Lung (tissue), 11 donors: ENCODE measurements at regions not wholly inside any gene's neighbourhood (a gene's known extent, or its start where the extent isn't known, plus 50 kb on each side); places are given as distances from the start of the nearest gene placed in this dataset.

Experiments used
- ATAC-seq: fragments of 200-7000 bp; cut with Tn5 transposase; one replicate; pipeline ENCODE4 v1.9.1; 2020; ENCODE audit warnings: moderate number of reproducible peaks; ENCODE audit not compliant: insufficient read depth, low FRiP score
- DNase-seq, 3 donors: peaks; one replicate each; pipeline ENCODE4 v3.0.0-alpha.2; 2013 to 2017
- H3K27ac ChIP-seq, 2 donors: one replicate each; pipeline ENCODE4 v1.5.1; 2013; ENCODE audit warnings: mild to moderate bottlenecking in 2 of 2, moderate library complexity in 2 of 2, control low read depth in 1 of 2, inconsistent platforms in 1 of 2, low read depth in 1 of 2, low read length in 1 of 2
- H3K27me3 ChIP-seq, 3 donors: one replicate each; pipeline ENCODE4 v1.5.1; 2013; ENCODE audit warnings: low read length in 2 of 3; ENCODE audit not compliant: control insufficient read depth in 3 of 3, insufficient read depth in 3 of 3
- H3K36me3 ChIP-seq, 4 donors: one replicate each; pipeline ENCODE4 v1.5.1; 2013; ENCODE audit warnings: low read length in 4 of 4, mild to moderate bottlenecking in 1 of 4, moderate library complexity in 1 of 4; ENCODE audit not compliant: control insufficient read depth in 4 of 4, insufficient read depth in 4 of 4
- H3K4me1 ChIP-seq, 5 donors: one replicate each; pipeline ENCODE4 v1.5.1; 2013; ENCODE audit warnings: low read length in 5 of 5, mild to moderate bottlenecking in 2 of 5, moderate library complexity in 1 of 5; ENCODE audit not compliant: control insufficient read depth in 5 of 5, insufficient read depth in 5 of 5
- H3K4me3 ChIP-seq: one replicate; pipeline ENCODE4 v1.5.1; 2013; ENCODE audit warnings: mild to moderate bottlenecking, control low read depth, moderate library complexity
- H3K9ac ChIP-seq, 2 donors: one replicate each; pipeline ENCODE4 v1.5.1; 2013; ENCODE audit warnings: low read length in 2 of 2, control low read depth in 1 of 2; ENCODE audit not compliant: insufficient read depth in 1 of 2
- H3K9me3 ChIP-seq, 4 donors: one replicate each; pipeline ENCODE4 v1.5.1; 2013; ENCODE audit warnings: low read length in 3 of 4, mild to moderate bottlenecking in 1 of 4, moderate library complexity in 1 of 4; ENCODE audit not compliant: control insufficient read depth in 4 of 4, insufficient read depth in 3 of 4
- CTCF ChIP-seq: IDR thresholded peaks from 2 replicates; pipeline ENCODE4 v1.5.1; 2012; ENCODE audit warnings: mild to moderate bottlenecking; ENCODE audit errors: control extremely low read depth, extremely low read depth
- WGBS, 2 donors: extraction: QIAGEN DNeasy Blood & Tissue Kit; methylation state at CpG; one replicate each; pipeline ENCODE4 v1.1.7; 2013; 5-methylcytosine and 5-hydroxymethylcytosine counted together
- donor health status: control.
- donor health status: control.
- donor health status: Bipolar disorder and iron deficiency.
- donor health status: healthy.
- donor health status: DM: yes; HTN: yes; CAD: no.

GRCh38 chr2:183859129-183859528 lies 734.9 kb downstream of the NUP35 start:
- H3K4me1 ChIP-seq, result no peaks in the 10 kb centered on the region
- peaks cover 0 to 2% (median 0%) of the 10 kb centered on the region in 4 donors for H3K9me3 ChIP-seq
- no peak for DNase-seq
- no peak overlapping the region for H3K4me3 ChIP-seq
- no peak overlapping the region for H3K27ac ChIP-seq
- WGBS, 2 donors, result 79 to 87% methylated on average over 2 of the region's 2 CpGs
- H3K27me3 ChIP-seq, result no peaks in the 10 kb centered on the region
- H3K9ac ChIP-seq, result no peak overlapping the region
- ATAC-seq, result no peak
- no peak for TF ChIP-seq CTCF
- H3K36me3 ChIP-seq, result no peaks in the 10 kb centered on the region

- Histone ChIP-seq H3K27me3 (no peaks in the 10 kb centered on the region), H3K9ac (no peak overlapping the region), H3K4me1 (no peaks in the 10 kb centered on the region), H3K9me3 (peaks cover 0 to 1% (median 0%) of the 10 kb centered on the region in 4 donors), H3K4me3 (no peak overlapping the region), H3K27ac (no peak overlapping the region), H3K36me3 (no peaks in the 10 kb centered on the region)
- 76 to 85% methylated on average over 2 of the region's 2 CpGs for WGBS, 2 donors
- ATAC-seq, result no peak
- DNase-seq, result no peak
- no peak for TF ChIP-seq CTCF
Observed at GRCh38 chr2:183866666-183867065, 731.7 kb upstream of the ZNF804A start.

- Histone ChIP-seq H3K27me3 (no peaks in the 10 kb centered on the region), H3K9me3 (peaks cover 0 to 1% (median 0%) of the 10 kb centered on the region in 4 donors), H3K4me3 (no peak overlapping the region), H3K36me3 (no peaks in the 10 kb centered on the region), H3K27ac (no peak overlapping the region), H3K9ac (no peak overlapping the region), H3K4me1 (no peaks in the 10 kb centered on the region)
- 83 to 91% methylated on average over 5 of the region's 5 CpGs for WGBS, 2 donors
- TF ChIP-seq CTCF, result no peak
- ATAC-seq (no peak), DNase-seq (no peak)
Observed at GRCh38 chr2:183867206-183867605, 731.1 kb upstream of the ZNF804A start.

GRCh38 chr2:183868153-183868552 lies 730.2 kb upstream of the ZNF804A start:
- no peak for TF ChIP-seq CTCF
- Histone ChIP-seq H3K9me3 (peaks cover 0 to 1% (median 0%) of the 10 kb centered on the region in 4 donors), H3K27ac (no peak overlapping the region), H3K9ac (no peak overlapping the region), H3K4me1 (no peaks in the 10 kb centered on the region), H3K4me3 (no peak overlapping the region), H3K36me3 (no peaks in the 10 kb centered on the region), H3K27me3 (no peaks in the 10 kb centered on the region)
- DNase-seq (peak in 2 of 3 donors; percentile 3 to 10), ATAC-seq (no peak)
- 77 to 90% methylated on average over 2 of the region's 2 CpGs for WGBS, 2 donors
